DMS114 treated with DMSO at 0.1 percent for 48 hours (cell line): ENCODE measurements at regions not wholly inside any gene's neighbourhood (a gene's known extent, or its start where the extent isn't known, plus 50 kb on each side); places are given as distances from the start of the nearest gene placed in this dataset.

Experiments
- DNase-seq: peaks from one replicate; lab custom pipeline; 2025; ENCODE audit not compliant: unreplicated experiment; lab: John Stamatoyannopoulos, UW

DNA sequence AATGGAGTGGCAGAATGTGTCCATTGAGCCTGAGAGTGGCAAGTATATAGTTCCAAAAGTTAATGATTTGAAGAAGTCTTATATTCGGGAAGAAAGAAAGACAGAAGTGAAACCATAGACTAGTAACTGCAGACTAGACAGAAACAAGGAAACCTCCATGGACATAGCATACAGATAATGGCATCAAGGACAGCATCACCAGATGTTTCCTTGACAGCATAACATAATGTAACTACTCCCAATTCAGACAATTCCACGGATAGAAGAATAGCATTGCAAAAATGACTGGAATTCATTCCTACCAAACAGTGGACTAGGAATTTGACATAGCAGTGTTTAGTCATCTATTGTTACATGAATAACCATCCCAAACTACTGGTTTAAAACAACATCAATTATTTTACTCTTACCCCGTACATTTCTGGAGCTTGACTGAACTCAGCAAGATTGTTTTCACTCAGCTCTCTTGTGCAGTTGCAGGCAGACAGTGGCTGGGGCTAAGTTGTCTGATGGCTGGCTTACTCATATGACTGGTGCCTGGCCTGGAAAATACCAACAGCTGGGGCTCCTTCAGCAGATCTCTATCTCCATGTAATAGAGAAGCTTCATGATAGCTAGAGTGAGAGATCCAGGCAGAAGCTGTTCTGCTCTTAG lies 109.7 kb upstream of the GADL1 start:
- no peak for DNase-seq

DNA sequence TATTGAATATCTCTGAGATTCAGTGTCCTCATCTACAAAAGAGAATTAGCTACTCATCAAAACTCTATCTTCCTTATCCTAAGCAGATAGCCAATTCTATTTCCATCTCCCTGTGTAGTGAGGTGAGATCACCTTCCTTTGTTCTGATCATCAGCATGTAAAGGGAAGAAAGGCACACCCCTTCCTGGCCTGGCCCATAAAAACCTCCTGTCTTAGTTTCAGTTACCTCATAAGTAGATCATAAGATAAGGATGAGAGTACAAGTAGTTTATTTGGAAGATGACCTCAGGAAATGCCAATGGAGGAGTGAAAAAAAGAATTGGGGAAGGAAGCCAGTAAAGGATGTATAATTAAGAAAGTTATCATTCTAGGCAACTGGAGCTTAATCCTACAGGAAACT lies 114.5 kb upstream of the GADL1 start:
- DNase-seq = no peak

DNA sequence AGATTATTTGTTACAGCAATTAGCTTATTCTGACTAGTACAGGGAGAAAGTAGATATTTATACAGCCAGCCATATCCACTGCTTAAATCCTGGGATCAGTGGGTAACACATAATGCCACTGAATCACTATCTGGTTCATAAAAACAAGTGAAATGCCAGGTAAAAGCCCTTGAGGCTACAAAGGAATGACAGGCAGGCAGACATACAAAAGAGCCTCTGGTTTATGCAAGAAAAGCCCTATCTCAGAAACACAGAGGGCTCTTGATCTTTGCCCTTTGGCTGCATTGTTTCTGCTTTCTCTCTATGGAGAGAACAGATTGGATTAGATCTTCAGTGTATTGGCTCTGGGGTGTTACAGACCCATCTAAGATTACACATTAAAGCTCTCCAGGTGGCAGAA lies 115.4 kb upstream of the GADL1 start:
- no peak for DNase-seq

DNA sequence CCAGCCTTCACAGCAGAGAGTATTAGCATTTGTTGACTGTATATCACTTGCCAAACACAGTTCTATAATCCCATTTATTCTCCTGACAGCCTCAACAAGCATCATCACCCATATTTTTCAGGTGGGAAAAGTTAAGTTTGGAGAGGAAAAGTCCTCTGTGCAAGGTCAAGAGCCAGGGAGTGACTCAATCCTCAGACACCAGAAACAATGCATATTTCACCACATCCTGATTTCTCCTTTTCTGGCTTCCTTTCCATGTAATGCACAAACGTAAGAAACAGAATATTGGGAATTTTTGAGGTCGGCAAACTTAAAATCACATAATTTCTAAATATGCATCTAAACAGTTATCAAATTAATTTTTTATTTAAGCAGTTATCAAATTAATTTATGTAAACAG lies 116.0 kb upstream of the GADL1 start:
- no peak for DNase-seq

DNA sequence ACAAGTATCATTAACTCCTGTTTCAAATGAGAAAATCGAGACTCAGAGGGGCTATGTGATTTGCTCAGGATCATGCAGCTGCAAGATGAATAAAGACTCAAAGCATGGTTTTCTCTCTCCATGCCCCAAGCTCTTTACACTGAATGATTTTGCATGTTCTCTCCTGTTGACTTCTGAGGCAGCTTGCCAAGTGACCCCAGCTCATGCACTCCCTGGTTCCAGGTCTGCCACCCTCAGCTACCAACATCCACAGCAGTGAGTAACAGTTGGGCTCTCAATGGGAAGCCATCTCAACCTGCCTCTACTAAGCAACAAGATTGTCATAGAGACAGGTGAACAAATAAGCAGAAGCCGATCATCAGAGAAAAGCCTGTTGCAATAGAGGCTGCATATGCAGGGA lies 116.9 kb upstream of the GADL1 start:
- no peak for DNase-seq

DNA sequence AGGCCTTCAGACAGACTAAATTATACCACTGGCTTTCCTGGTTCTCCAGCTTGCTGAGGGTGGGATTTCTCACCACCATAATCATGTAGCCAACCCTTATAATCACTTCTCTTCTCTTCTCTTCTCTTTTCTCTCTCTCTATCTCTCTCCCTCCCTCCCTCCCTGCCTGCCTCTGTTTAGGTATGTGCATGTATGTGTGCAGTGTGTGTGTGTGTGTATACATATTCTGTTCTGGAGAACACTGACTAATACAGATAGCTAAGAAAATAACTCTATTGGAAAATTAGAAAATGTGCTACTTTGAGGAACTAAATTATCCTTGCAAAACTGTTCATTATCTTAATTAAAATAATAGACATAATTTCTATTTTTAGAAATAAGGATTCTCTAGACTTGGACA lies 118.6 kb upstream of the GADL1 start:
- DNase-seq = no peak

DNA sequence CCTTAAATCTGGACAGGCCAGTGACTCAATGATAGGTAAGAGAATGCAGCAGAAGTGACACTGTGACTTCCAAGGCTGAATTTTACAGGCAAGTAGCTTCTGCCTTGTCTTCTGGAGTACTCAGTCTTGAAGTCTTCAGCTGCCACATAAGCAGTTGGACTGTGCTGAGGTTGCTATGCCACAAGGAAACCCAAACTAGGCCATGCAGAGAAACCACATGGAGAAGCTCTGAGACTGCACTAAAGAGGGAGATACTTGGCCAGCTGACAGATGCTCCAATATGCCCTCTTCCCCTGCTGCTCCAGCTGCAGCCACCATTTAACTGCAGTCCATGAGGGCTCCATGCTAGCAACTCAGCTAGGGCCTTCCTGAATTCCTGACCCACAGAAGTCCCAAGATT lies 119.4 kb upstream of the GADL1 start:
- DNase-seq = no peak

DNA sequence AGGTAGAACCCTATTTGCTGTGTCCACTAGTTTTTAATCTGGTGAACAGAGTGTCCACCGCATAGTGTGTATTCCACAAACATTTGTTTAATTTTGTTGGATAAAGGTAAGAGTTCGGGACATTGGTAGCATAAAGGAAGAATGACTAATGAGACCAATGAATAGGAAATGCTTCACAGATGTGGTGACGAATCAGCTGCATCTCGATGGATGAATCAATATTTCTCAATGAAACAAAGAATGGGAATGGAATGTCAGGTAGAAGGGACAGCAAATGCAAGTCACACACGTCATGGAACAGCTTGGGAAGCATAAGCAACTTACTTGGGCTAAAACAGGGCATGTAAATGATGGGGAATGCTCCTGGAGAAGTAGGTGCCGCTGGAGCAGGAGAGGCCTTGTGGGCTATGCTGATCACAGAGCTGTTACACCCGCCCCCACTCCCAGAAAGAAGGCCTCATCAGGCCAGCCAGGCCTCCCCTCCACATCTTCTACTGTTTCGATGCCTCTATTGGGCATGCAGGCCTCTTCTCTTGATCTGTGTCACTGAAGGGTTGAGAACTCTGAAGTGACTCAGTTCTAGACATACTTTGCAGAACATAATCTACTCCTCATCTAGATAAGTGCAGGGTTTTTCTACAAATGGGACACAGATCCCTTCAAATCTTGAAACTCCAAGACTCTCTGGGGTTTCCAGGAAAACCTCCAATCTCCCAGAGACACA lies 120.0 kb upstream of the GADL1 start:
- no peak for DNase-seq

DNA sequence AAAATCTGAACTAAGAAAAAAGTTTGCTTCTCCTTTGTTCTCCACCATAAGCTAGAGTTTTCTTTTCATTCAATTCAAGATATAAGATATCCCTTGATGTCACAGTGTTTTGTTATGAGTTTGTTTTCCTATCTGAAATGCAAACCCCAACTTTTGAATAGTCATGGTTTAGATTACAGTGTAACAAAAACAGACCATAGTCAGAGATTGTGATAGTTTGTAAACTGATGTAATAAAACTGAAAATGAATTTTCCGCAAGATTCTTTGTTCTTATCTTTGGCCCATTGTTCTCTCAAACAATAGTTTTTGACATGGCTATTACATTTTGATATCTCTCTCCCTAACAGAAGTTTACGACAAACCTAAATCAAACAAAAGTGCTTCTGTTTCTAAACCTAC lies 121.7 kb upstream of the GADL1 start:
- DNase-seq = no peak

DNA sequence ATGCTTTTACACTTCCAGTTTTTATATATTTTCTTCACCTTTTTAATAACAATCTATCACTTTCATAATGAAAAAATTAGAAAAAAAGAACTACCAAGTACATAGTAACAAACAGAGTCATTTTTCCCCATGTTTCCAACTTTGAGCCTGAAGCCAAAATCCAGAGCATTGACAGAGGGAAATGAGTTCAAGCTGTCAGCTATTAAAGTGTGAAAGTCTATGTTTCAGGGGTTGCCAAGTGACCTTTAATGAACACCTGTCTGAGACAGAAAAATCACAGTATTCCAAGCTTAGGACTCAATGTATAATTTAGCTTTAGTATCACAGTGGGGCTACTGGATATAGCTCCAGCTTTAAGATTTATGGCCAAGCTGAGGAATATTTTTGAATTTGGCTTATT lies 128.3 kb upstream of the GADL1 start:
- no peak for DNase-seq

DNA sequence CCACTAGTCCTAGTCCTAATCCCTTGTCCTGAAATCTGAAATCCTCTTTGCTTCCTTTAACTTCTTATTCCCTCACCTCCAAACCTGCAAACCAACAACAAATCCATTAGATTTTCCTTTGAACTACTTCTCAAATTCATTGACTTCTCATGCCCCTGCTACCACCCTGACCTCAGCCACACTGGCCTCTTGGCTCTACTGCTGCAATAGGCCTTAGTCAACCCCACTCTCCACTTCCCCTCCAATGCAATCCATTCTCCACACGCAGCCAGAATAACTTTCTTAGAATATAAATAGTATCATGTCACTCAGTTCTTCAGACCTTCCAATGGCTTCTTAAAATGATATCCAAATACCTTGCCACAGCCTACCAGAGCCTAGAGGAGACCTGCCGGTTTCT lies 131.1 kb upstream of the GADL1 start:
- no peak for DNase-seq

DNA sequence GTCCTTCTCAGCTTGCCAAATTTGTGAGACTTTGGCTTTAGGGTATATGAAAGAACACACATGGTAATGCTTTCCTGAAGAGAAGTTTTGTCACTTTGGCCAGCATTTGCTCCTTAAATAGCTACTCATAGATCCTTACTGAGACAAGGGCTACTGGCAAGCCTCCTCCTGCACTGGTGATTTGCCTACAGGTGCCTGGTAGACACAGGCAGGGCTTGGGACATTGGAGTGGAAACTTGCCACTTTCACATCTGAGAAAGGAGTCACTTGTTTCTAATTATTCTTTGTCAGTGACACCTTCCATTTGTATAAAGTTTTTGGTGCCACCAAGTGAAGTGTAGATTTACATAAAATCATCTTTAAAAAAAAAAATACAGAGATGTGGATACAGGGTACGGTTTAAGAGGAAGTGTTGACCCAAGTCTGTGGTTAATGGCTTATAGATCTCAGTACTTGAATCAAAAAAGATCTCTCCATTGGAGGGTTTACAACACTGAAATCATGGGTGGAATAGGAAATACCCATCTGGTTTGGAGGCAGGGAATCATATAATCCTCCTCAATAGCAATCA lies 132.8 kb upstream of the GADL1 start:
- DNase-seq = no peak

DNA sequence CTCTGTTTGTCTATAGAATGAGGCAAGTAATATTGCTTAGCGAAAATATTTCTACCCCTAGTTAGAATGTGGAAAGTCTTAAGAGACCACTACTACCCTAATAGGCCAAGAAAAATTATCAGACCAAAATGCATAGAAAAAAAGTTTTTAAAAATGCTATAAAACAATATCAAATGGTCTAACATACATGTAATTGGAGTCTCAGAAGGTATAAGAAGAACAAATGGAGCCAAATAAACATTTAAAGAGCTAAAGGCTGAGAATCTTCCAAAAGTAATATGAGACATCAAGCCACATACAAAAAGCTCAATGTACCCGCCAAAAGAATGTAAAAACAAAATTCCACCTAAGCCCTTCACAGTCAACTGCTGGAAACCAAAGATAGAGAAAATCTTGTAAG lies 133.5 kb upstream of the GADL1 start:
- no peak for DNase-seq

DNA sequence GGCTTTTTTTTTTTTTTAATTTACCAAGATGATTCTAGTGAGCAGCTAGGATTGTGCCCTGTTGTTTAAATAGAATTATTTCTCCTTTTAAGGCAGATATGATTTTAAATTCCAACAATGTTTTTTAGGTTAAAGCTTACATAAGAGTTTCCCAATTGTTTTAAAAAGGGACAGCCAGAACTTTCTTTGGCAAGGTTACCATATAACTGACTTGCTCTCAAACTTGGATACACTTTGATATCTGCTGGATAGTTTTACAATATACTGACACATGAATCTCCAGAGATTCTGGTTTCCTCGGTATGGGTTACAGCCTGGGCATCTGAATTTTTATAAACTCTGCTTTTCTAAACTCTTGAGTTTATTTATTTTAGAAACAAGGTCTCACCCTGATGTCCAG lies 134.3 kb upstream of the GADL1 start:
- DNase-seq = no peak

DNA sequence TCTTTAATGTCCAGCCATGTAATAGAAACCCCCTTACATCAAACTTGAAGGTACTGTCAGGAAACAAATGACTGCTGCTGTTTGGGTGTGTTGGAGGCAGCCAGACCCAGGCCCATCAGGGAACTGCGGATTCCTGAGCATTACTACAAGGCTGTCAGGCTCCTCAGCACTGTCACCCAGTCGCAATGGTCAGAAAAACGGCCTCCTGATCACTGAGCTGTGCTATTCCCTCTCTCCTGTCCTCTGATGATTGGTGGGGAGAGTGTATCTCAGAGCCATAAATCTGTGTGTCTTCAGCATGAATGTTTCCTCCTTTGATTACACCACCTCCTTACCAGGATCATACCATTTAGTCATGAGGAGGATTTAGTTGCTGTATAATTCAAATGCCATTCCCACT lies 135.2 kb upstream of the GADL1 start:
- no peak for DNase-seq

DNA sequence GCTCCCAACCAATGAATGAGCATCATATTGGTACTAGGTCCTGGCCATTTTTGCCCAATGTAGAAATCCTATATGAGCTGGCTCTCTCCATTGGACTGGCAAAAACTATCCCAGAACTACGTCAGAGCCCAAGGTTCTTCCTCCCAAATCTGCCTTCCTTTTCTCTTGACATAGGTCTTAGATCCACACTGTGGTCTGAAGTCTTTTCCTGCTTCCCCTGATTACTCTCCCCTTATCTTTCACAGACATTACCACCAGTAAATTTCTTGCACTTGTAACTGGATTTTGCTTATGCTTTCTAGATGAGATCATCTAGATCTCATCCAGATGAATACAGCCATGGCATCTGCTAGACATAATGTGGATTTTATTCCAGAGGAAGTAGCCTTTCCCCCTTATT lies 141.2 kb upstream of the GADL1 start:
- no peak for DNase-seq

DNA sequence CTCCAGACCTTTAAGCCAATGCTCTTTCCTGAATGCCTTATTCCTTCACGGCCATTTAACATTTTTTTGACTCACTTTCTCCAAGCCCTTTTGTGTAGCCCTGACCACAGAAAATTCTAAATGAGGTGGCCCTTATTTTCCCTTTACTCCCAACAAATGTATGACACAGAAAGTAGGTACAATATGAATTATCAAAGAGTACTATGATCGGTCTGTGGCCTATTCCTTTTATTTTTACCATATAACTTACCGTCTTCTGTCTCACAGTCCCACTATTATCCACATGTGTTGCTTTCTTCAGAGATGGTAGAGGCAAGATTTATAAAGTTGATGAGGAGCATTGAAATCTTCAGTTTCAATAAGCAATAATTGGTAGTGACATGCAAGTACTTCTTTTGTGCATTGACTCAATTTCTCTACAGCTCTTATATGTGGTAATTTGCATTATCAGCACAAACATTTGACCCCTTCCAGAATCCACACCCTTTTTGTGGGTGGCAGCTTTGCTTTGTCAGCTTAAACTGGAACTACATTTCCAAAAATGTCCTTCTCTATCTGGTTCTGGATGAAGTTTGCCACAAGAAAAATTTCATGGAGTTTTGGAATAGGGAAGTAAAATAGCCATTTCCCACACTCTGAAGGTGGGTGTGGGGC lies 143.8 kb upstream of the GADL1 start:
- no peak for DNase-seq

DNA sequence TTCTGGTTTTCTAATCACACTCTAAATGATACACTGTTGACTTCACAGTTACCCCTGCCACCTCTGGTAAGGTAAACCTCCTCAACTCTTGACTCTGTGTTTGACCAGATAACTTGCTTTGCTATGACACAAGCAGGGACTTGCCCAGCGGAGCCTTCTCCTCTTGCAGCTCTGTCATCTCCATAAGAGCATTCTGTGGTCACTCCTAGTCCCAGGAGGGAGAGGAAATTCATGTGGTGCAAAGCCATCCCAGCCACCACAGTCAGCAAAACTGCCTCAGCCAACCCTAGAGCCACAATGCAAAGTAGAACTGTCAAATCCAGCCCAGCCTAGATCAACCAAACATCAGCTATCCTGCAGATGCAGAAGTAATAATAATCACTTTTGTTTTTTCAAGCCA lies 144.7 kb upstream of the GADL1 start:
- DNase-seq = no peak

DNA sequence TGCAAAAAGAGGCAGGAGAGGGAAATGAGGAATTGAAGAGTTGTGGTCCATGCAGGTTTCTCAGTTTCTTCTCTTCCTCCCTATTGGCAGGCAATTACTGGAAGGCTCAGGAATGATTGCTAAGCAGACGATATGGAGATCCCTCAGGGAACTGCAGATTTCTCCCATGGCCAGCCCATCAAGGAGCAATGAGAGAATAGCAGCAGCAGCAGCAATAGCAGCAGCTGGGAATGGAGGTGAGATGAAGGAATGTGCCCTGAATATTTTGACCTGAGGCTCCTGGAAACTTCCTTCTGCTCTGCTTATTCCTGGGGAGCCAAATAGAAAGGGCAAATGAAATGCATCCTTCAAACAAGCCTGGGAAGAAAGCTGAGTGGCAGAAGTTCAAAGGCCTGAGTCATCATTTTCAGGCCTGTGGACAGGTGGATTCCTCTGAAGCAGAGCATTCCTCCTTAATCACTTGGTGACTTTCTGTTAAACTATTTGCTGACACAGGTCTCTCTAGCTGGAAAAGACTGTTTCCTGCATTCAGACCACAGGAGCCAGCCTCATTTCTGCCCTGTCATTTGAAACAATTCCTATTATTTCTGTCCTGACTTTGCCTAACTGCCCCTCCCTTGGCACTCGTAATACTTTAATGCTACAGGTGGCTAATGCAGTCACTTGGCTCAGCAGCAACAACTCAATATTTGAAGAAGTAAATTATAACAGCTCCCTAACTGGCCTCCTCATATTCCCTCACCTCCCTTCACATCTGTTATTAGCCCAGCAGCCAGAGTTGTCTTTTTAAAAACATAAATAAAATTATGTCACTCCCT lies 146.9 kb upstream of the GADL1 start:
- no peak for DNase-seq

DNA sequence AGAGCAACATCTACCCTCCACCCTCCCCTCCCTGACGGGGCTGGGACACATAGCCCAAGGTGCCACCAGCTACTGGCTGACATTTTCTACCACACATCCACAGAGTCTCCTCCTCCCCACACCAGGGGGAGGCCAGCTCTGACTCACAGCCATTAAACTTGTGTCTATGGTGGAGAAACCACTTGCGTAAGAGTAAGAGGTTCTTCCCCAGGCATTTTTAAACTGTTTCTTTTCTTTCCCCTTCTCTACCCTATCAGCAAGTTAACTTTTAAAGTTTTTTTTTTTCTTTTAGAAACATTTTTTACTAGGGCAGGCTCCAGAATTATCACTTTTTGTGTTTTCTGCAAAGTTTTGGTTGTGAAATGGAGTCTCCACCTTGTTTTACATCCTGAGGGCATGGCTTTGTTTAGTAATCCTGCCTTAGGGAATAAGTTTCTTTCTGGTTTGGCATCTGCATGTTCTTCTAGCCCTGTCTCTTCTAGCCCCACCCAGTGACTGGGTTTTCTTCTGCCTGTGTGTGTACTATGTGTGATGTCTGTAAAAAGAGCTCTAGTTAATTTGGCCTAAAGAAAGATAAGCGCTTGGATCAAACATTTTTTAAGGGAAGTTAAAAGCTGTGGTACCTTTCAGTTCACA lies 148.8 kb upstream of the GADL1 start:
- no peak for DNase-seq

DNA sequence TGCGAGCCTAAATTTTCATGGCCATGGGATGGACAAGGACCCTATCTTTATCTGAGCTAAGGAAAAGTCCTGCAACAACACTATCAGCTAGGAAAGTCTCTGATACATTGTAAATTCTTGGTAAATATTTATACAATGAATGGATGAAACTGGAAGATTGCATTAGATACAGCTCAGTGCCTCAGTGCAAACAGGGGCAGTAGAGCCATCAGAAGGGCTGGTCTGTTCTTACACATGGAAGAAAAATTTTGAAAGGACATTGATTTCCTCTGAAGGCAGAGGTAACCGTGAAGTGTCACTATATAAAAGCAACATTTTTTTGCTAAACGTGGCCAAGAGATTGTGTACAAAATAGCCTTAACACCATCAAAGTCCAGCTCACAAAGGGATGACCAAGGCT lies 153.2 kb upstream of the GADL1 start:
- no peak for DNase-seq
